IPS DF 4.7 (cell line): ENCODE measurements at regions not wholly inside any gene's neighbourhood (a gene's known extent, or its start where the extent isn't known, plus 50 kb on each side); places are given as distances from the start of the nearest gene placed in this dataset.
"Not testable (repeated sequence)": the region's sequence is repeated elsewhere in the genome, so short reads cannot be mapped to it uniquely, and the experiment has no call there.

Experiments
- DNase-seq: peaks from one replicate; pipeline ENCODE4 v3.0.0-alpha.2; 2013; ENCODE audit warnings: low spot score; ENCODE audit errors: extremely low read depth

DNA sequence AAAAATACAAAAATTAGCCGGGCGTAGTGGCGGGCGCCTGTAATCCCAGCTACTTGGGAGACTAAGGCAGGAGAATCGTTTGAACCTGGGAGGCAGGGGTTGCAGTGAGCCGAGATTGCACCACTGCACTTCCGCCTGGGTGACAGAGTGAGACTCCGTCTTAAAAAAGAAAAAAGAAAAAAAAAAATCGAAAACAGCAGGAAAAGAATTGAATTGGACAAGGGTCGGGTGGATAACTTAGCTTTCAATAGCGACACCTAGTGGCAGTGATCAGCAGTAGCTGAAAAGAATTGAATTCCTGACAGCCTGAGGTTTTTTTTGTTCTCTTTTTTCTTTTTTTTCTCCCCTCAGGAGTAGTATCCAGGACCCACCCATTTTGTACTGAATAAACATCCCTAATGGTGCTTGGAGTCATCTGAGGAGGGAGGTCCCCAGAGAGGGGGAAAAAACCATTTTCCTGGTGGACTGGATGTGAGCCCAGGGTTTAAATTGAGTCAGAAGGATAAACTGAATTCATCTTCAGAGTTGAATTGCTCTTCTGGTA, 55.1 kb downstream of the CYCS start:
- peak; percentile 66 for DNase-seq

DNA sequence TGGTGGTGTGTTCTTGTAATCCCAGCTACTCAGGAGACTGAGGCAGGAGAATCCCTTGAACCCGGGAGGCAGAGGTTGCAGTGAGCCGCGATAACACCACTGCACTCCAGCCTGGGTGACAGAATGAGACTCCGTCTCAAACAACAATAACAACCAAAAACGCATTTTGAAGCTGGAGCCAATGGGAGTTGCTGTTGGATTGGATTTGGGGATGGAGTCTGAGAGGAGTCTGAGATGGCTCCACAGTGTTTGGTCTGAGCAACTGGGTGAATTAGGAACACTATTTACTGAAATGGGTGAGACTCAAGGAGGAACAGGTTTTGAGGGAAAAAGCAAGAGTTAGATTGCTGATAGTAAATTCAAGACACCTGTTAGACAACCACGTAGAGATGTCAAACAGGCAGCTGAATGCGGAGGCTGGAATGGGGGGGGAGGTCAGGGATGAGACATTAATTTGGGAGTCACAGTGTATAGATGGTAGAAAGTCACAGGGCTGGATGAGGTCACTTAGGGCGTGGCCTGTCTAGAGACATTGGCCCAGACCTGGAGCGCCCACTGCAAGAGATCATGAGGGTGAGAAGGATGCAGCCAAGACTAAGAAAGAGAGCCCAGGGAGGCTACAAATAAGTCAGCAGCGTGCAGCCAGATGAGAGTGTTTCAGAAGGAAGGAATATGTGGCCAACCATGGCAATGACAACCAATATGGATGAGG, 56.4 kb downstream of the CYCS start:
- DNase-seq = no peak

DNA sequence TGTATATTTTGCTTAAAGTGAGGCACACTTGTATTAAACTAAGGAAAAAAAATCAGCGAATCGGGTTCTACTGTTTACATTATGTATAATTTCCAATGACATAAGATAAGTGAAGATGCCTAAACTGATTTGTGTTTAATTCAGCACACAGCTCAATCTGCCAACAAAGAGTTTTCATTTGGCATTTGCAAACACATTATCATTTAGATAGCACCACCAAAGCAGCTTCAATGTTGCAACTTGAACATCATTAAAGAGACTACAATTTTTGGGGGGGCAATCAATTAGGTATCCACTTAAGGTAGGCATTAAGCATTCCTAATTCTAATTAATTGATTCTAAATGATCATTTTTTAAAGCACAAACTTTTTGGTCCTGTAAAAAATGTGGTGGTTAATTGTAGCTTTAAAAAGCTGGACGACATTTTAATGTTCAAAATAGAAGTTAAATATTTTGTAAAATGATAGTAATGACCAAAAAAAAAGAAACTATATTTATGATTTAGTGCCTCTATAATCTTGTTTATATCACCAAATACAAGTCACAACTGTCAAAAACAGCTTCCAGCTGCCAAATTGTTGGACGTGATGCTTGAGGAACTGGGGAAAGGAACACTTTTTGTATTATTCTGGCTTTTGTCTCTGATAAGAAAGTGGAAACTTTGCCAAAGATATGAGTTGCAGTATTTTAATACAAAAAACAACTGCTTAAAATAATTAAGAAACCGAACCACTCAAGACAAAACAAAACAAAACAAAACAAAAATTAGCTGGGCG, 57.1 kb downstream of the CYCS start:
- no peak for DNase-seq

- DNase-seq = no peak
Measured at GRCh38 chr7:25066253-25066652, 58.8 kb downstream of the CYCS start.

DNA sequence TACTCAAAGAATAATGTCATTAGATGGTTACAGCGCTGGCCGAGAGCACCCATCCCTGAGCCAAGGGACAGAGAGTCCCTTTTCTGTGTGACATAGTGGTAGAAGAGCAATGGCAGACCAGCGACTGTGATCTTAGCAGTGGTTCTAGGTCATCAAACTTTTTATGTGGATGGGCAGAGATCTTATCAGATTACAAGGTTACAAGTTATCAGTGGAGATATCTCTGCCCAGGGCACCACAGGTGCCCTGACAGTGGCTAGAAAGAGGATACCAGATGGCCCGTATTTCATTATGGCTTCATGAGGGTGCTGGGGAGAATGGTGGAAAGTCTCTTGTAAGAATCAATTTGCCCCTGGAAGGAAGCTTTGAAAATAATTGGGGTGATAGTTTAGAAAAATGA, 62.7 kb downstream of the CYCS start:
- DNase-seq = no peak

DNA sequence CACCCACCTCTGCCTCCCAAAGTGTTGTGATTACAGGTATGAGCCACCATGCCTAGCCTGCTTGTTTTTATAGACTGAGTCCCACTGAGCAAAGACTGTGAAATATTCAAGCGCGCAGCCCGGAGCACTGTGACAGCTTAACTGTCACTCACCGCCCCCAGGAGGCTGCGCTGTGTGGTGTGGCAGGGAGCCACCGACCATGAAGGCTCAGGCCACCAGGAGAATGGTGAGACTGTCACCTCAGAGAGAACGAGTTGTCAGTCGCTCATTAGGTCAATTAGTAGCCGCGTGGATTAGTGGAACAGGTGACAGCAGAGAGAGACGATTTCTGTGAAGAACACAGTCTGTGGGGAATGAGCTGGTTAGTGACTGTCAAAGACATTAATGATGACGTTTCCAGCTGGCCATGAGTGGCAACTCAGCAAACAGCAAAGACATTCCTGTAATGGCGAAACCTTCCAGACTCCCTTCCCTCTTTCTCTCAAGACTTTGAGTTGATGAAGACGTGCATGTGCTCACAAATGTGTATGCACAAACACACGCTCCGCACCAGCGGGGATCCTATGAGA, 64.5 kb downstream of the CYCS start:
- no peak for DNase-seq

- DNase-seq = no peak
Measured at GRCh38 chr7:25059576-25059975, 65.5 kb downstream of the CYCS start.

DNA sequence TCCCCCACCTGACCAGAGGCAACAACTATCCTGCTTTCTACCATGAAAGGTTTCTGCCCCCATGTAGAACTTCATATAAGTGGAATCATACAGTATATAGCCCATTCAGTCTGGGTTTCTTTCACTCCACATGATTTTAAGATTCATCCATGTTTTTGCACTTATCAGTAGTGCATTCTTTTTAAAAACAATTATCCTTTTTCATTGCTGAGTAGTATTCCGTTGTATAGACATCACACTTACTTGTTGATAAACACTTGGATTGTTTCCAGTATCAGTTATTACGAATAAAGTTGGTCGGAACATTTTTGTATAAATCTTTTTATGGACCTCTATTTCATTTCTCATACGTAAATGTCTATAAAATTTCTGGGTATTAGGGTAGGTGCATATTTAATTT, 68.7 kb downstream of the CYCS start:
- no peak for DNase-seq

DNA sequence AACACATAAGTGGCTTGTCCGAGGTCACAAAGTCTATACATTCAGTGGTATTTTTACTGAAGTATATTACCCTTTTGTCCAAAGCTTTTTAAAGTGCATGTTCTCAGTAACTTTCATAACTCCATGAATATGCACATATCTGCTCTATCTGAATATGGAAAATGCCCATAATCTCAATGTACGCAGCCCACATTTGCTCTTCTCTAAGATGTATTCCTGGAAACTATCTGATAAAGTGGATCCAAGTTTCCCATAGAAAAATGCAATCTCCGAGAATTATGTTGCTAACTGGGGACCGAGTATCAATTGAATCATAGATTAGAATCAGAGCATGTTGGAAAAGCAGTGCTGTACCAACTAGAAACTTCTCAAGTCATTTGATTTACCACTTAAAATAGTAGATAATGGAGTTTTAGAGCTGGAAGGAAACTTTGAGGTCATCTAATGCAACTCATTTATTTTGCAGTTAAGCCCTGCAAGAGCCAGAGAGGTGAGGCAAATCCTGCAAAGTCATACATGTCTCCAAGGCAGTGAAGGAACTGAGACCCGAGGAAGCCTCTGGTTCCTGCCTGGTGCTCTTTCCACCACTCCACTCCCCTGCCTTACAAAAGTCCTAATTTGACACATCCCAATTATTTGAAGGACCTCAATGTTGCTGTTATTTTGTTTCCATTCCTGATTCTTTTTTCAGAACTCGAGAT, 69.4 kb downstream of the CYCS start:
- DNase-seq = no peak

DNA sequence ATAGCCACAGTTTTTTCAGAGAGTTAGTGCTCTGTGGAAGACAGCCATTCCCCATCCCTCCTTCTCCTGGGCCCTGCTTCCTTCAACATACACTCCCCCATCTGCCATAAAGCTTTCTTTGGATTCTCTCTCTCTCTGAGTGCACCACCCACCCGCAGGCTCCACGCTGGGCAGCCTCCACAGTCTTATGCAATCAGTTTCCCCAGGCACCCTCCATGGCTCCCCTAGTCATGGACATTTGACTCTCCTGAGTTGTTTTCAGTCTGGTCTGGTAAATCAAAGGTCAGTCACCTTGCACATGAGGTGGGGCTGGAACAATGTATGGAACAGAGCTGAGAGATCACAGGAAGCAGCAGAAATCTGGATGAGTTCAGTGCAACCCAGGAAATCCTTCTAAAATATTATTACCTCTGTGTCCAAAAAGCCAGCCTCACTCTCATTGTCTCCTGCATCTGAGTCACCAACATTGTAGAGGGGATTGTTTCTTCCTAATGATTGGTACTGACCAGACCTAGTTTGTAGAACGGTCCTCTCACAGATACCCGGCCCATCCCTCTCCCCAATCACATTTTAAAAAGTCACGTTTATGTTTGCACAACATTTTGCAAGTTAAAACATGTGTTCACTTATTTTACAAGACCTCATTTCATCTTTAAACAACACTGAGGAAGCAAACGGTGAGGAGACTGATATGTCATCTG, 70.1 kb downstream of the CYCS start:
- no peak for DNase-seq

- no peak for DNase-seq
Measured at GRCh38 chr7:25050223-25050622, 70.2 kb upstream of the OSBPL3 start.

- DNase-seq = no peak
Measured at GRCh38 chr7:25048444-25048834, 68.5 kb upstream of the OSBPL3 start.

DNA sequence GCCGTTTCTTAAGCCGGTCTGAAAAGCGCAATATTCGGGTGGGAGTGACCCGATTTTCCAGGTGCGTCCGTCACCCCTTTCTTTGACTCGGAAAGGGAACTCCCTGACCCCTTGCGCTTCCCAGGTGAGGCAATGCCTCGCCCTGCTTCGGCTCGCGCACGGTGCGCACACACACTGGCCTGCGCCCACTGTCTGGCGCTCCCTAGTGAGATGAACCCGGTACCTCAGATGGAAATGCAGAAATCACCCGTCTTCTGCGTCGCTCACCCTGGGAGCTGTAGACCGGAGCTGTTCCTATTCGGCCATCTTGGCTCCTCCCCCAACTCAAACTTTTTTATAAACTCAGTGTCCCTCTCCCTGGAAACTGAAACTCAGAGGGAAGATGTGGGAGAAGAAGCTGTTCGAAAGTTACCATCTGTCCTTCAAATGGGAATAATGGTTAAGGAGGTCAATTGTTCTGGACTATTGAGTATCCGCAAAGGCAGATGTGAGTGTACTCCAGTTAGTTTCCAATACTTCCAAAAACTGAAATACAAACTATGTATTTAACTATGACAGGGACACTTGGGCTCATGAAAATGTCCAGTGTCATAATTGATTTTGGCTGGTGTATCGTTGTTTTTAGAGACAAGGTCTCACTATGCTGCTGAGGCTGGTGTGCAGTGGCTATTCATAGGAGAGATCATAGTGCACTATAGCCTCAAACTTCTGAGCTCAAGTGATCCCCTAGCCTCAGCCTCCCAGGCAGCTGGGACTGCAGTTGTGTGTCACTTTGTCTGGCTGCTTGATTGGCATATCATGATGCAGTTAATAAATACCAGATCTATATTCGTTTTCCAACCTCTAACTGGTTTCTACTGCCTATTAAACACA, 67.8 kb upstream of the OSBPL3 start:
- DNase-seq = not testable (repeated sequence)

DNA sequence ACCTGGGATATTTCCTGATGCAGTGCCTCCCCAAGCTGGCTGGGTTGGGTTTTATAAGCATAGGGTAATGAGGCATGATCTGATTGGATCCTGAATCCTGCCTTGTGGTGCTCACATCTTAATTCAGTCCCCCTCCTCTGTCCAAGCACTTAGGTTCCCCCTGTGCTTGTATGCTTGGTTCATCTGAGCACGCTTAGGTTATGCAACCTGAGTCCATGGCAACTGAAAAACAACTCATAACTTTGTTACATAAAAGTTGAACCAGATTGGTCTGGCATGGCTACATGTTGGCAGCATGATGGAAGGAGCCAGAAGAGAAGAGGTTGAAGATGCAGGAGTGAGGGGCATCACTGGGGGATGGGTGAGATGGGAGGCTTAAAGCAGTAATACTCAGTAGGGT, 57.3 kb upstream of the OSBPL3 start:
- DNase-seq = no peak

DNA sequence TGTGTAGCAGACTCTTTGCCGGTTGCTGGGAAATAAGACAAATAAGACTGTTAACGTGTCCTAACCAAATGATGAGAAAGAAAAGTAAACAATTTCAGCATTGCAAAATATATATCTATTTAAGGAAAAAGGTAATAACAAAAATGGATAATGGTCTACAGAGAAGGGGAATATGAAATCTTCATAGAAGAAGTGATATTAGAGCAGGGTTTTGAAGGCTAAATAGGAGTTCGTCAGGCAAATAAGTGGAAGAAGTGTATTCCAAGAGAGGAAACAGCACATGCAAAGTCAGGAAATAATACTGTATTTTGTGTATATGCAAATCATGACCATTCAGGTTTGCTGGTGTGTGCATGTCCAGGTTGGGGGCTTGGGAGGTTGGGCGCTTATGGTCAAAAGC, 55.3 kb upstream of the OSBPL3 start:
- DNase-seq = no peak

DNA sequence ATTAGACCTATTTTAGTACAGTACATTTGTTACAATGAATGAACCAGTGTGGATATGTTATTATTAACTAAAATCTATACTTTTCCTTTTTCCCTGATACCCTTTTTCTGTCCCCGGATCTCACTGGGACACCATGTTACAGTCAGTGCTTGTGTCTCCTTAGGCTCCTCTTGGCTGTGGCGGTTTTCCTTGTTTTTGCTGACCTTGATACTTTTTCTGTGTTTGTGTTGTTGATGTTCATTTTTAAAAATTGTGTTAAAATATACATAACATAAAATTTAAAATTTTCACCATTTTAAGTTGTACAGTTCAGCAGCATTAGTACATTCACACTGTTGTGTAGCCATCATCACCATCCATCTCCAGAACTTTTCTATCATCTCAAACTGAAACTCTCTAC, 54.2 kb upstream of the OSBPL3 start:
- DNase-seq = no peak

DNA sequence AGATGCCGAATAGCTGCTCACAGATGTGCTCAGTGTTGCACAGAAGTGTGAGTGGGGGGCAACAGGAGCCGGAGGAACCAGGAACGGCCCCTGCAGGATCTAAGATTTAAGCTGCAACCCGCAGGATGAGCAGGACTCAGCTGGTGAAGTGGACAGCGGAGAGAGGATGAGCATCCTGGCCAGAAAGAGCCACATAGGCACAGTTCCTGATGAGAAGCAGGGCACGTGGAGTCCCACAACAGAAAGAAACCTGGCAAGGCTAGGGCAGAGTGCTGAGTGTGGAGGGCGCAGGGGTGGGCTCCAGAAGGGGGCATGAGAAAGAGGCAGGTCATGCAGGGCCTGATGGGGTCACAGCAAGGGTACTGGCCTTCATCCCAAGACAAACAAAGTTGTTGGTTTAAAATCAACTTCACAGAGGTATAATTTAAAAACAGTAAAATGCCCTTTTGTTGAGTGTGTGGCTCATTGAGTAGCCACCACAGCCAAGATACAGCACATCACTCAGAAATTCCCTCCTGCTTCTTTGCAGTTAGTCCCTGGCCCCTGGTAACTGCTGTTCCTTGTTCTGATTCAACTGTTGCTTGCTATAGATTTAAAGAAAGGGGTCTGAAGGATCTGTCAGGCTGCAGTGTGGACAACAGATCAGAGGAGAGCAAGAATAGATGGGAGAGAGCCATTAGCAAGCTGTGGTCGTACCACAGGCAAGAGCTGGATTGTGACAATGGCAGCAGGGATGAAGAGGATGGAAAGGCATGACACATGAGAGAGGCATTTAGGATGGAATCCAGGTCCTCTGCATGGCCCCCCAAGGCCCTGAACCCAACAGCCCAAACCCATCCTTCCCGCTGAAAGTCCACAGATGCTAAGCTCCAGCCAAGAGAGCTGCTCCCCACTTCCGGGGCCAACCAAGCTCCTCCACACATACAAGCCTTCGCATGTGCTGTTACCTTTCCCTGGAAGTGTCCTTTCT, 53.1 kb upstream of the OSBPL3 start:
- no peak for DNase-seq

- no peak for DNase-seq
Measured at GRCh38 chr7:25031432-25031831, 51.5 kb upstream of the OSBPL3 start.

DNA sequence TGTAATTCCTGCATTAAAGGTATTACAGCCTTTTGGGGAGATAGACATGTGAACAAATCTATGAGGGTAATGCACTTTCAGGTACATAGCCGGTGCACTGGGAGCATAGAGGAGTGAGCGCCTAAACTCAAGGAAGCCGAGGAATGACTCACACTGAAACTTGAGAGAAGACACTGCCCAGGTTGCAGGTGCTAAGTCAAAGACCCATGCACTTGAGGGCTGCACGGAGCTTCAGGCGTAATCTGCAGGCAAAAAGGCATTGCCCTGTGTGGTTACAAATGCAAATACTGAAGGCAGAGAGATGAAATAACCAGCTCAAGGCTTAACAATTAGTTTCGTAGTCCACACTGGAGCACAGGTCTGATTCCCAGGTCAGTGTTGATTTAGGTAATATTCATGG, 51.0 kb upstream of the OSBPL3 start:
- no peak for DNase-seq
